ENCODE measurements at regions not wholly inside any gene's neighbourhood (a gene's known extent, or its start where the extent isn't known, plus 50 kb on each side); places are given as distances from the start of the nearest gene placed in this dataset.

DNA sequence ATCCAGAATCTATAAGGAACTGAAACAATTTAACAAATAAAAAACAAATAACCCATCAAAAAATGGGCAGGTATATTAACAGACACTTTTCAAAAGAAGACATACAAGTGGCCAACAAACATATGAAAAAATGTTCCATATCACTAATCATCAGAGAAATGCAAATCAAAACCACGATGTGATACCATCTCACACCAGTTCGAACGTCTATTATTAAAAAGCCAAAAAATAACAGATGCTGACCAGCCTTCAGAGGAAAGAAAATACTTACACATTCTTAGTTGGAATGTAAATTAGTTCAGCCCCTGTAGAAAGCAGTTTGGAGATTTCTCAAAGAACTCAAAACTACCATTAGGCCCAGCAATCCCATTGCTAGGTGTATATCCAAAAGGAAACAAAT, 687.9 kb upstream of the AADAT start:
- Histone ChIP-seq H3K4me1 (ENCODE audit: control insufficient read depth in 1 of 2, insufficient read depth in 1 of 2, low read depth in 1 of 2, low read length in 1 of 2) (no peaks in the 10 kb centered on the region), H3K36me3 (no peaks in the 10 kb centered on the region), H3K27ac (no peak overlapping the region), H3K27me3 (no peaks in the 10 kb centered on the region), H3K9me3 (no peaks in the 10 kb centered on the region), H3K4me3 (ENCODE audit: low read depth in 1 of 2, low read length in 1 of 2) (no peak overlapping the region)
- no peak for TF ChIP-seq CTCF (IDR thresholded peaks at IDR 0.05)

DNA sequence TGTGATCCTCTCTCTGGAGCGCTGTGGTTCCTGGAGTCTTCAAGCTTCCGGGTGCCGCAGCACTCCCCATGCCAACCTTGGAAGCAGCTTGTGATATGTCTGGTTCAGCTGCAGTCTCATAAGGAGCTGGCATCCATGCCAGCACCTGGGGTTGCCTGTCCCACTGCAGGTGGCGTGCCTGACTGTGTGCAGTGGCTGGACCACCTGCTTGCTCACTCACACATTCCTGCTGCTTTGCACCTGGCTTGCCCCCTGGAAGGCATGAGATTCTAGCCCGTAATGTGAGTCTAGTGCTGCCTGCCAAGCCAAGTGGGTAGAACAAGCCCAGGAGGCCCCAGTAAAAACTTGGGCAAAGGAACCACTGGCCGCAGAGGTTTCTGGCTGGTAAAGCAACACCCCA, 687.2 kb upstream of the AADAT start:
- no peak for TF ChIP-seq CTCF (IDR thresholded peaks at IDR 0.05)
- H3K4me3 ChIP-seq (ENCODE audit: low read depth in 1 of 2, low read length in 1 of 2), result no peak overlapping the region
- no peak overlapping the region for H3K27ac ChIP-seq
- no peaks in the 10 kb centered on the region for H3K9me3 ChIP-seq
- no peaks in the 10 kb centered on the region for H3K36me3 ChIP-seq
- no peaks in the 10 kb centered on the region for H3K4me1 ChIP-seq (ENCODE audit: control insufficient read depth in 1 of 2, insufficient read depth in 1 of 2, low read depth in 1 of 2, low read length in 1 of 2)
- no peaks in the 10 kb centered on the region for H3K27me3 ChIP-seq

DNA sequence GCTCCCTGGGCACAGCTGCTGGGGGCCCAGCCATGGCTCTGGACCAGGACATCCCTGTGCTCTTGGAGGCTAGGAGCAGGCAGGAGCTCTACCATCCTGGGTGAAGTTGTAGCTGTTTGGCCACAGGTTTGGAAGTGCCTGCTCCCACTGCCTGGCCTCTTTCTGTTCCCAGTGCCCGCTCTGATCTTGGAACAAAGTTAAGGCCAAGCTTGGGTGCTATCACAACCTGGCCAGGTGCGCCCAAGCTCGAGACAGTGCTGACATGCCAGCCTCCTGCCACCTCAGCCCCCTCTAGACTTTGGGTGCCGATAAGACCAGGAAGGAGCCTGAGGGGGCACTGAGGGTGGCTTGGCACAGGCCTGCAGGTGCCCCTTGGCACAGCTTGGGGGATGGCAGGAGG, 686.1 kb upstream of the AADAT start:
- no peak overlapping the region for H3K27ac ChIP-seq
- TF ChIP-seq CTCF (IDR thresholded peaks at IDR 0.05), result no peak

DNA sequence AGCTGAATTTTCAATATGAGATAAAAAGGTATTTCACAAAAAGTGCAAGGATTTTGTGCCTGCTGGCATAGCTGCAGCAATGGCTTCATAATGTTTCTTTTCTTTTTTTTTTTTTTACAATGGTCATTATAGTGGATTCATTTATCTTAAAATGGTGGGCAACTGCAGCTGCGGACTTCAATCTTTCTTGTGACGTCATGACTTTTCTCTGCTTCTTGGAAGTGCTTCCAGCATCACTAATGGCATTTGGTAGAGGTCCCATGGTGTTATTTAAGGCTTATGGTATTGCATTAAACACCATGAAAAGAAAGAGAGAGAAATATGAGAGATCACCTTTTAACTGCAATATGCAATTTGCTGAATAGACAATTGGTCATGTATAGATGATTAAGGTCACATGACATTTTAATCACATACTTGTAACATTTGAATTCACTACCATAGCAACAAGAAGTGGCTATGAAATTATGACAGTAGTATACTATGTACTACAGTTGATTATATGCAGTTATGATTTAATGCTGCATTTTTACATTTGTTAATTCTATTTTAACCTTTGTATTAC, 684.0 kb upstream of the AADAT start:
- no peaks in the 10 kb centered on the region for H3K36me3 ChIP-seq
- H3K27me3 ChIP-seq, result no peaks in the 10 kb centered on the region
- H3K9me3 ChIP-seq, result no peaks in the 10 kb centered on the region
- no peak for TF ChIP-seq CTCF (IDR thresholded peaks at IDR 0.05)
- H3K4me3 ChIP-seq (ENCODE audit: low read depth in 1 of 2, low read length in 1 of 2), result no peak overlapping the region
- H3K4me1 ChIP-seq (ENCODE audit: control insufficient read depth in 1 of 2, insufficient read depth in 1 of 2, low read depth in 1 of 2, low read length in 1 of 2), result no peaks in the 10 kb centered on the region
- no peak overlapping the region for H3K27ac ChIP-seq

More for the DNA sequence above, 686.1 kb upstream of the AADAT start:
- Histone ChIP-seq H3K4me1 (ENCODE audit: control insufficient read depth in 1 of 2, insufficient read depth in 1 of 2, low read depth in 1 of 2, low read length in 1 of 2) (no peaks in the 10 kb centered on the region), H3K9me3 (no peaks in the 10 kb centered on the region), H3K4me3 (ENCODE audit: low read depth in 1 of 2, low read length in 1 of 2) (no peak overlapping the region), H3K27me3 (no peaks in the 10 kb centered on the region), H3K36me3 (no peaks in the 10 kb centered on the region)

- no peaks in the 10 kb centered on the region for H3K9me3 ChIP-seq
- no peak overlapping the region for H3K4me3 ChIP-seq (ENCODE audit: low read depth in 1 of 2, low read length in 1 of 2)
- no peaks in the 10 kb centered on the region for H3K27me3 ChIP-seq
- no peak overlapping the region for H3K27ac ChIP-seq
- no peaks in the 10 kb centered on the region for H3K4me1 ChIP-seq (ENCODE audit: control insufficient read depth in 1 of 2, insufficient read depth in 1 of 2, low read depth in 1 of 2, low read length in 1 of 2)
- no peaks in the 10 kb centered on the region for H3K36me3 ChIP-seq
- no peak for TF ChIP-seq CTCF (IDR thresholded peaks at IDR 0.05)
These were observed 682.7 kb upstream of the AADAT start for GRCh38 chr4:170772429-170772828.

- Histone ChIP-seq H3K27me3 (no peaks in the 10 kb centered on the region), H3K36me3 (no peaks in the 10 kb centered on the region), H3K4me1 (ENCODE audit: control insufficient read depth in 1 of 2, insufficient read depth in 1 of 2, low read depth in 1 of 2, low read length in 1 of 2) (no peaks in the 10 kb centered on the region), H3K9me3 (no peaks in the 10 kb centered on the region), H3K4me3 (ENCODE audit: low read depth in 1 of 2, low read length in 1 of 2) (no peak overlapping the region), H3K27ac (no peak overlapping the region)
- TF ChIP-seq CTCF (IDR thresholded peaks at IDR 0.05), result no peak
These were observed 680.9 kb upstream of the AADAT start for GRCh38 chr4:170770664-170771063.
